ENCODE measurements at regions not wholly inside any gene's neighbourhood (a gene's known extent, or its start where the extent isn't known, plus 50 kb on each side); places are given as distances from the start of the nearest gene placed in this dataset.
"Not testable (repeated sequence)": the region's sequence is repeated elsewhere in the genome, so short reads cannot be mapped to it uniquely, and the experiment has no call there.

- no peak for DNase-seq
These were observed 67.0 kb upstream of the SFSWAP start for GRCh38 chr12:131643631-131644452.

GRCh38 chr12:131644481-131644880 is 66.4 kb upstream of the SFSWAP start:
- no peak for DNase-seq

- DNase-seq: not testable (repeated sequence)
These were observed 66.0 kb upstream of the SFSWAP start for GRCh38 chr12:131644917-131645316.

GRCh38 chr12:131645557-131645956 is 65.3 kb upstream of the SFSWAP start:
- DNase-seq: not testable (repeated sequence)

- not testable (repeated sequence) for DNase-seq
These were observed 64.4 kb upstream of the SFSWAP start for GRCh38 chr12:131646444-131646843.

GRCh38 chr12:131647667-131648066 is 63.2 kb upstream of the SFSWAP start:
- no peak for DNase-seq

GRCh38 chr12:131655469-131656174 is 55.3 kb upstream of the SFSWAP start:
- DNase-seq: not testable (repeated sequence)

- DNase-seq: not testable (repeated sequence)
These were observed 54.1 kb upstream of the SFSWAP start for GRCh38 chr12:131656796-131657195.

- DNase-seq: not testable (repeated sequence)
These were observed 52.3 kb upstream of the SFSWAP start for GRCh38 chr12:131658605-131659004.

- DNase-seq: not testable (repeated sequence)
These were observed 51.4 kb upstream of the SFSWAP start for GRCh38 chr12:131659484-131659883.

- DNase-seq: not testable (repeated sequence)
These were observed 50.9 kb upstream of the SFSWAP start for GRCh38 chr12:131659976-131660375.

- not testable (repeated sequence) for DNase-seq
These were observed 50.5 kb upstream of the SFSWAP start for GRCh38 chr12:131660401-131660800.
